HG03103 (cell line): ENCODE measurements at regions not wholly inside any gene's neighbourhood (a gene's known extent, or its start where the extent isn't known, plus 50 kb on each side); places are given as distances from the start of the nearest gene placed in this dataset.

Experiments
- ATAC-seq: cut with Tn5 transposase; IDR thresholded peaks from one replicate; pipeline ENCODE4 v1.9.1; 2021; ENCODE audit warnings: low read depth; ENCODE audit not compliant: unreplicated experiment

DNA sequence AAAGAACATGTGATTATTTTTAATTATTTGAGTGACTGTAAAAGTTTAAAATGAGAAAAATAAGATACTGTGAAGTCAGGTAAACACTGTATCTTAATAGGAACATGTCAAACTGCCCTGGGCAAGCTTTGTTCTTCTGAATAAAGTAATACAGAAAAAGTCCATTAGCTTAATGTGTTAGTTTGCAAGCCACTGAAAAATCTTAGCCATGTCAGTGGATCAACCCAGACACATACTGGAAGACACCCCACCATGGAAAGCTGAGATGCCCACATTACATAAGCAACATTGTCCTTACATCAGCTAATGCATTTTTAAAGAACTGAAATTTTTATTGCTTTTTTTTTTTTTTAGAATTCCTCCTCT, 155.2 kb downstream of the BBOX1 start:
- ATAC-seq, result no peak

DNA sequence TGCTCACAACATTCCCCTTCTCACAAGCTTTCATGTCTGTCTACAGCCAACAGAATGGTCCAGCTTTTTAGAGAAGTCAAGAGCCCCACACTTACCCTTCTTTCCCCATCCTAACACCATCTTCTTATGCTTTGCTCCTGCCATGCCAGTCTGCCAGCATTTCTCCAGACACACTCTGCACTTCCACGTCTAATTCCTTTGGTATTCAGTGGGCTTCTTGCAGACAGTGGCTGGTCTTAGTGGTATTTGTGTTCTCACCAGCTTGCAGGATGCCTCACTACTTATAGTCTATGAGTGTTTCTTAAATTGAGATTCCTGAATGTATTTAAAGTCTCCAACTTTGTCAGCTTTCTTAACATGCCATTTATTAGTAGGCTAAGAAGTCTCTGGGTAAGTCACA, 154.4 kb downstream of the BBOX1 start:
- no peak for ATAC-seq

DNA sequence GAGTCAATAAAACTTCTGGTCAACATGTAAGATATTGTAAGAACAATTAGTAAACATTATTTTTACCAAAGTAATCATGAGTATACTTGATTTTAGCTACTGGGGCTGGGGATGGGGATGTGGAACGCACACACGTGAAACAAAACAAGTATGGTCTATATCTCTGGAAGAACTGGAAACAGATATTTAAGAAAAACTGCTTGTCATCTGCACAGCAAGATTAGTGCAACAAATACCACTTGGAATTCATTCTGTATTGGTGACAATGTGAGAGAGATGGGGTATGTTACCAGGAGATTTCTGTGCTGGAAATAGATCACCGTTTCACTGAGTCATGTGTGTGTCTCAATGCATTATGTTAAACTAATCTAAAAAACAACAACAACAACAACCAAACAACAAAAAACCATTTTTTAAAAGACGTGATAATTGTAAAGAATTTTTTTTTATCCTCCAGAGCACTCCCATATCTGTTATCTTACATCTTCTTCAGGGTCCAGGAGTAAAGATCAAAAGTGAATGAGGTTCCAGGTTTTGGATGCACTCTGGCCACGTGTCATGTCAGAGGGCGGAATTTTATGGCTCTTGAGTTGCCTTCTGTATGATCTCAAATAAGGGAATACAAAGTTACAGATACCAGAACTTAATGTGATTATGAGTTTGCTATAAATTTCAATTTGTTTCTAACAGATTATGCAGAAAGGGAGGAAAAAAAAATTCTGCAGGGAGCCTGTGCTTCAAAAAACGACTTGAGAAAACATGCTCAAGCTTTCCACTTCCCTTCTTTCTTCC, 153.0 kb downstream of the BBOX1 start:
- ATAC-seq, result no peak

DNA sequence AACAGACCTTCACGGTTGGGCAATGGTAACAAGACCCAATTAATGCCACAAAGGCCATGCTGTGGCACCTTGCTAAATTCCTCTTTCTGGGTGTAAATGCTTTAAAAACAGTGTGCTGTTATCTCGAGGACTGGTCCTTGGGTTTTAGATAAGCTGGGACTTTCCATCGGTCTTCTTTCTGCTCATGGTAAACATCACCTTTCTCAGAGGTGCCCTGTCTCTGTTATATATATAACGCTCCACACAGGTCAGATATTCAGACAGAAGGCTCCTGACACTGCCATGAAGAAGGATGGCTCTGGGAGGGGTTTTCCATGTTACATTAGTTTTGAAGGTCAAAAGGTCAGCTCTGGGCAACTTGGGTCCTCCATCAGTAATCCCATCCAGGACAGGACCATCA, 151.6 kb downstream of the BBOX1 start:
- no peak for ATAC-seq

DNA sequence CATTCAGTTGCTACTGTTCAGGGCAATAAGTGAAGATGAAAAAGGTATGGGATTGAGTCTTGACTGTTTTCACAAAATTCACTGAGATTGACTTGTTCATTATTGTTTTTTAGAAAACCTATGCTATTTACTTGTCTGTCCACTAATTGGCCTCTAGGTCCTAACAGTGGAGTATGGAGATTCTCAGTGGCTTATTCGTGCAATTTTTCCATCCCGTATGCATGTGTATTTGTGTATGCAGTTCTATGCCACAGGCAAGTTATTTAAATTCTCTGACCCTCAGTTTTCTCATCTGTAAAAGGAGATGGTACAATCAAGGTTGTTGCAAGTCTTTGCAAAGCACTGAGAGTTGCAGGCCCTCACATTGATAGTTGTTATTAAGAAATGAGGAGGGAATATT, 151.0 kb downstream of the BBOX1 start:
- no peak for ATAC-seq

DNA sequence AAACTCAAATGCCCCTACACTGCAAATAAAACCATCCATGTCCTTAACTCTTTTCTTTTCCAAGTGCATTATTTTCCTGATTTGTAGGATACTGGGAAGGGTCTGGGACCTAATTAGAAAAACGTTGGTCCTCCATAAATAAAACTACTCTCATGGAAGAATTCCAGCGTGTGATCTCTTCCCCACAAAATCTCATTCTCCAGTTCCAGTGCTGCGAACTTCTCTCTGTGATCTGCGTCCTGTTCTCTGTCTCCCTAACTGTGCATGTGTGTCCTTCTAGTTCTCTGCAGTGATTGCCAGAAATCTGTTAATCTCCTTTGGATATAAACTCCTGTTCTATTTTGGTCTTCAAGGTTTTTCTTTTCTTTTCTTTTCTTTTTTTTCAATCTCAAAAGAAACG, 148.1 kb downstream of the BBOX1 start:
- ATAC-seq, result no peak

DNA sequence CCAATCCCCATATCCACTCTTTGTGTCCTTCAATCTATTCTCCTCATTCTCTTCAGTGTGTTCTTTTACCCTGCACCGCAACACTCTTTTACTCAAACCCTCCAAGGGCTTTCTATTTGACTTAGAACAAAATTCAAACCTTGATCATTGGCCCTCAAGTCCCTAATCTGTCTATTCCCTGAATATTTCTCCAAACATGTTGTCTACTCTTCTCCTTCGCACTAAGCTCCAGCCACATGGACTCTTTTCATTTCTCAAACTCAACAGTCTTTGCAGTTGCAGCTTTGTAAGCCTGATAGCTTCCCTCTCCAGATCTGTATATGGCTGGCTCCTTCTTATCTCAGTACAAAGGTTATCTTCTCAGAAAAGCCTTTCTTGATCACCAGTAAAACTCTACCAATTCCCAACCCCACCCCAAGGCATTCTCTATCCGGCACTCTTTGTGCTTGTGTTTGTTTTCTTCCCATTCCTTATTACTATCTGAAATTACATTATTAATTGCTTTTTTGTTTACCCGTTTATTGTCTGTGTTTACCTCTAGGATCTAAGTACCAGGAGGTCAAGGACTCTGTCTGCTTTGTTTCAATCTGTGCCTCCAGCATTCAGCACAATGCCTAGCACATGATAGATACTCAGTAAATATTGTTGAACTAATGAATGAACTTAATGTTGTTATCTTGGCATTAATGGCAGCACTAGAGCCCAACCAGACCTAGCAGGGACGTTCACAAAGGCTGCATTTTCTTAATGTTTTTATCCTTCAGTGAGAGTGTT, 147.4 kb downstream of the BBOX1 start:
- no peak for ATAC-seq

DNA sequence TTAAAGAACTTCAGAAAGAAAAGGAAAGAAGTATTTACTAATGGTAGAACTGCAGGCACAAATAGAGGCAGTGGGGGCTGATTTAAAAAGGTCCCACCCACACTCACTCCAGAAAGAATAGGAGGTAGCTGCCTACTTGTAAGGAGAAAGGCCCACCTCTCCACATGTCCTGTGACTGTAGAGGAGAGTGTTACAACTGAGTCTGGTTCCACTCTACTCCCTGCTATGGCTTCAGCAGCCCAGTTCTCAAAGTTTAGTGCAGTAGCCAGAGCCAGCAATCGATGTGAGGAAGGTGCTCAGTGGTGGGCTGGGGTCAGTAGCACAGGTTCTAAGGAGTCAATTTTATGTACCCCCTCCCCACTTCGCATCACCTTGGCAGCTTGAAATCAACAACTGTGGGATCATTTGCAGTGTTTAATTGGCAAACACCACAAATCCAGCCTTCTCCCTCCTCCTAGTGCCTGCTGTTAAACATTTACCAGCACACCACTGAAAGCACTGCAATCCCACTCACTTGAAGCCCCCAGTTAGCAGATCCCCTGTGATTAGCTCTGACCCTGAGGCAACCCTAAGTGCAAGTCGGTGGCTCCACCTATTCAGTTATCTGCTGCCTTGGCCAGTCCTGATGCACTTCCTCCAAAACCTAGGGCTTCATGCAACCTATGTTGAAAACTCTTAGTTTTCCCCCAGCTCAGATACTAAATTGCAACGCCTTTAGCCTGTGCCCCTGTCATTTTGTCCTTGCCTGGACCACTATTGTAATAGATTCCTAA, 146.6 kb downstream of the BBOX1 start:
- ATAC-seq, result no peak

DNA sequence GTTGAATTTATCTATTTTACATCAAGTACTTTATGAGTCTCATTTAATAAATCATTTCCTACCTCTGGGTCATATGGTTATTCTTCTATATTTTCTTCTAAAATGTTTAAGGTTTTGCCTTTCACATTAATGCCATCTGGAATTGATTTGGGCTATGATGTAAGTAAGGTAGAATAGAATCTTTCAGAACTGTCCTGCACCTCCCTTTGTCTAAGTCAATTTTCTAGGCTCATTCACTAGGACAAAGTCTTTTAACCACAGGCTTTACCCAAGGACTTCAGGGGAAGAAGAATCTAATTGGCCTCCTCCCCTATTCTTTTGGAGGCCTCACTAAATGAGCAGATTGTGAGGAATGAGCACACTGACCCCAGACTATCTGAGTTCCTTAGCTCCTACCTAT, 146.0 kb downstream of the BBOX1 start:
- ATAC-seq, result no peak

DNA sequence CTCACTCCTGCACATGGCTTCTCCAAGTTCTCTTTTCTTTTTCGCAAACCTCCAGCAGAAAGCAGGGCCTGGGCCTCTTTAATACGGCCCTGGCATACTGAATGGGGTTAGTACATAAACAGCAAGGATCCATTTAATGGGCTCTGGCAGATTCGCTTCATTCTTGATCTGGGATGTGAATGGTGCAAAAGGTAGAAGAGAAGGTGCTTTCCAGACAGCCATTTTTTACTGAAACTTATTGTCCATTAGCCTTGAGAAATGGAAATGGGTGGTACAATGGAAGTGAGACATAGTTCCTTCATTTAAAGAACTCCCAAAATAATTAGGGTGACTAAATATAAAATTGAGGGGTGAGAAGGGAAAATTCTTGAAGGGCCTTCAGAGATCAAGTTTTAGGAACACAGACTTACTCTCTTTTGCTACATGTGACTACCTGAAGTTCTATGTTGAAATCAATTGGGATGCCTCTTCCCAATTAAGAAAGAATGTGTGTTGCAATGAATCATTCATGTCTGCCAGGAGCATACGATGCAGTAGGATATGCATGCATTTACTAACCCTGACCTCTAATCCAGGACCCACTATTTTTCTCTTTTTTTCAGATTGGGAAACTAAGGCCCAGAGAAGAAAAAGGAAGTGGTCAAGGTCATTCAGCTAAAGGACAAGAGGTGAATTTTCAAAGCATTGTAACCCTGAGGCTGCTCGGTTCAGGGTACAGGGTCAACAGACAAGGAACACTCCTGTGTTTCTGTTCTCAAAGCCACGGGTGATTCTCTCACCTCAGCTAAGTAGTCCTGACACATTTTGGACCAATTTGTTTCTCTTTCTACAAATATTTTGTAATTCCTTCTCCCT, 144.1 kb downstream of the BBOX1 start:
- ATAC-seq, result no peak

DNA sequence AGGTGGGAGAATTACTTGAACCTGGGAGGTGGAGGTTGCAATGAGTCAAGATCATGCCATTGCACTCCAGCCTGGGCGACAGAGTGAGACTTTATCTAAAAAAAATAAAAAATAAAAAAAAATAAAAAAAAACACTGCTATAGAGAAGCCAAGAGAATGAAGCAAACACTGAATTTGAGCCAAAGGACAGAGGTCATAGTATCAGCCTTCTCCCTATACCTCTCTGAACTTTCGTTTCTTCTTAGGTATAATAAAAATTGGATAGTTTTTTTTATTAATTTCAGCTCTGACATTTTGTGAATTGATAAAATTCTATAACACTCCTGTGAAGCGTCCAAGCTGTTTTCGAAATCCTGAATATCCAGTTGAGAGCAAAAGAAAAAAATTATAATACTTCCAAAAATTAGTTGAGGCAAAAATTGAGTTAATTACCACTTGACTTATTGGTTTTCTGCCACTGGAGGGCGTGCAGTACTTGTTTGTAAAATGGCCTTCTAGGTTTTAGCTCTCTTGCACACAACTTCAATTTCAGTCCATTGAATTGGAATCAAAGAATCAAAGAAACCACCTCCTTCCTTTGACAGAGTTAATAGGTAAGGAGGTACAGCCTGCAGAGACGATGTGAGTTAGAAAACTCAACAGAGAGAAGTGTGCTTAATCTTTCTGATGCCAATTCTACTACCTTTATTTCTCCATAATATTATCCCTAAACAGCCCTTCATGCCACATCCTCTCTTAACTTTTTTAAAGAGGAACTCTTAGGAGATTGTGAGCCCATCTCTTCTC, 143.2 kb downstream of the BBOX1 start:
- no peak for ATAC-seq

DNA sequence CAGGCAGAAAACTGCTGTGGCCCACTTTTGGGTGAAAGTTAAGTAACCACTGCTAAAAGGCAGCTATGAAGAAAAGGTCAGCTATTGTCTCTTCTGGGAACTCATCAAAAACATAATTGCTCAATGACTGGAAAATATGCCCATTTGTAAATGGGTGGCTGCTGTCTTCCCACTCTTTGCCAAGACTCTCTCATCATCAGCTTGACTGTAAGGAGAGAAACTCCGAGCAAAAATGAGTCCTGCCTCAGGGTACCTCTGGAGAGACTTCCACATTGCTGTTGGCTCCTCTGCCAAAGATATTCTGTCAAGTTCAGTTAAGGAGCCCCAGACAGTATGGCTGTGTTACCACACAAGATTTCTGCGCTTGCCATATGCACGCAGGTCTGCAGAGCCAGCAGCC, 138.7 kb downstream of the BBOX1 start:
- no peak for ATAC-seq

DNA sequence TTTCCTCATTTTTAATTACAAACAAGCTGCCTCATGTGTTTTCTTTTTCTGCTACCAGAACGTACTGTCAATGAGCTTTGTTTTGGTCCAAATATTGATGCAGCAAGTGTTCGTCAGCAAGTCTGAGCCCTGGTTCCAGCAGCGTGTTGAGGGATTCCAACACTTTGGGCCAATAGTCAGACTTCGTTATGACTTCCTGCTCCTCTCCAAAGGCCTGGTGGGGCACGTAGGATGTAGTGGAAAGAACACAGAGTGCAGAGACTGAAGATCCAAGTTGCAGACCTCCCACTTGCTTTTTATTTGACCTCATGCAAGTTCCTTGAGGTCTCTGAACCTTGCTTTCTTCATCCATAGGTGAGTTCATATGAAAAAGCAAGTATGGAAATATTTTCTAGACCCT, 138.2 kb downstream of the BBOX1 start:
- ATAC-seq, result no peak
